NCI-H82 treated with DMSO at 0.1 percent for 48 hours (cell line): ENCODE measurements at regions not wholly inside any gene's neighbourhood (a gene's known extent, or its start where the extent isn't known, plus 50 kb on each side); places are given as distances from the start of the nearest gene placed in this dataset.

Experiments
- DNase-seq: peaks from one replicate; lab custom pipeline; 2025; ENCODE audit not compliant: unreplicated experiment; lab: John Stamatoyannopoulos, UW

DNA sequence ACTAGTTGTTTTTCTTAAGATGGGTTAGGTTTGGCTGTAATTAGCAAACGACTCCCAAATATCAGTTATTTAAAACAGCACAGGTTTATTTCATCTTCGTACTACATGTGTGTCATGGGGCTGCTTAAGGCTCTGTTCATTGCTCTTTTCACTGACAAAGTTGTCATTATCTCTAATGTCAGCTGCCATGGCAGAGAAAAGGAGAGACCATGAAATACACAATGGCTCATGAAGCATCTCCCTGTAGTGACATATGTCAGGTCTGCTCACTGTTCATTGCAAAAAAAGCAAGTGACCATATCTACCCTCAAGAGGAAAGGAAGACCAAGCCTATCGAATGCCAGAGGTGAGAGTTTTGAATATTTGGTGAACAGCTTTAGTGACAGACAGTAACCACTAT lies 52.2 kb upstream of the PCDH7 start:
- DNase-seq: no peak

DNA sequence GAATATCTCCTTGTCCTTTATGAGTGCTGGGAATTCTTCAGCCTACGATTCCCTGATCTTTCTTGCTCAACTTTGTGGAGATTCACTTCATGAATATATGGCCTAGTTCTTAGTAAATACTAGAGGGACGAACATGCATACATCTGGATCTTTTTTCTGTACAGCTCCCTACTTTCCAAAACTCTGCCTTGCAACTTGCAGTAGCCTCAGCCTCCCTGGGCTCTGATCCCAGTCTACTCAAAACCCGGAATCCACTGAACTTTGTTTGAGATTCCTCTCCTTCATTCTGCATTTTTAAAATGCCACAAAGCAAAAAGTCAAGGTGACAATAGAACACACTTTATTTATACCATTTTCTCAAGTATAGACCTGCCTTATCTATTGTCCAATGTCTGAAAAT lies 50.0 kb upstream of the PCDH7 start:
- no peak for DNase-seq
